GM18519 (cell line): ENCODE measurements at regions not wholly inside any gene's neighbourhood (a gene's known extent, or its start where the extent isn't known, plus 50 kb on each side); places are given as distances from the start of the nearest gene placed in this dataset.

Experiments used
- ATAC-seq: cut with Tn5 transposase; IDR thresholded peaks from one replicate; pipeline ENCODE4 v1.9.1; 2021; ENCODE audit warnings: mild to moderate bottlenecking, moderate library complexity; ENCODE audit not compliant: unreplicated experiment, low FRiP score

GRCh38 chr10:123563994-123564393 lies 102.2 kb upstream of the GPR26 start:
- no peak for ATAC-seq

DNA sequence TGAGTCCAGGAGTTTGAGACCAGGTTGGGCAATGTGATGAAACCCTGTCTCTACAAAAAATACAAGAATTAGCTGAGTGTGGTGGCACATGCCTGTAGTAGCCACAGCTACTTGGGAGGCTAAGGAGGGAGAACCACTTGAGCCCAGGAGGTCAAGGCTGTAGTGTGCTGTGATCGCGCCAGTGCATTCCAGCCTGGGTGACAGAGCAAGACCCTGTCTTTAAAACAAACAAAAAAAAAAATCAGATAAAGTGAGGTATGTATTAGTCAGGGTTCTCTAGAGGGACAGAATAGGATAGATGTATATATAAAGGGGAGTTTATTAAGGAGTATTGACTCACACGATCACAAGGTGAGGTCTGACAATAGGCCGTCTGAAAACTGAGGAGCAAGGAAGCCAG lies 101.5 kb upstream of the GPR26 start:
- no peak for ATAC-seq

DNA sequence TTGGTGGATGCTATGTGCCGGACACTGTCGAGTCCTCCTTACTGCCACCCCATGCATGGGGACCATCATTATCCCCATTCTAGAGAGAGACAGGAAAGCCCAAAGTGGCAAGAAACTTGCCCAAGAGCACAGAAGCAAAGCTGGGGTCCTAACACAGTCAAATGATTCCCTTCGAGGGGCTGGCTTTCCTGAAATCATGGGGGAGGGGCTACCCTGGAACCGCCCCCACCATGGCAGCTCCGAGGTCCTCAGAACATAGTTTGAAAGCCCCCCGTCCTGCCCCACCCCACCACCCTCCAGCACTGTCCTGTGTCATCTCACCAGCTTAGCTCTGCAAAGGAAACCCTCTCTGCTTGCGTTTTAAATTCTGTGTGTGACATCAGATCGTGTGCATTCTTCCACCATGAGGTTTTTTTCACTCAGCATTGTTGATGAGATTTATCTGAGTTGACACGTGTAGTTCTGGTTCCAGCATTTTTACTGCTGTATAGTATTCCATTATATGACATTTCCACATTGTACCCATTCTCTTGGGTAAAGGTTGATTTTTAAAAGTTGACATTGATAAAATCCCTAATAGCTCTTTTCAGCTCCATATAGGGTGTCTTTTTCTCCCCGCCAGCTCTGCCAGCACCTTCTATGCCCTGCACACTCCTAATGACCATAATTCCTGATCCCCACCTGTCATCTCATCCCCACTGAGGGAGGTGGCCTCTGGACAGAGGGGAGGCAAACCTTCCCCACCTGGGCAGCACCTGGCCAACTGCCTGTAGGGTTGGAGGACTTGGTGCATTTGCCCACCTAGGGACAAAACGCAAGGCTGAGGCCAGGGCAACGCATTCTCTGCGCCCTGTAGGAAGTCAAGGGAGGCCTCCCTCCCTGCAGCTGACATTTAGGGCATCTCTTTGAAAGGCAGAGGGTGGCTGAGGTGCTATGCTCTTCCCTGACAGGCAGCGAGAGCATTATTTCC lies 100.2 kb upstream of the GPR26 start:
- no peak for ATAC-seq

DNA sequence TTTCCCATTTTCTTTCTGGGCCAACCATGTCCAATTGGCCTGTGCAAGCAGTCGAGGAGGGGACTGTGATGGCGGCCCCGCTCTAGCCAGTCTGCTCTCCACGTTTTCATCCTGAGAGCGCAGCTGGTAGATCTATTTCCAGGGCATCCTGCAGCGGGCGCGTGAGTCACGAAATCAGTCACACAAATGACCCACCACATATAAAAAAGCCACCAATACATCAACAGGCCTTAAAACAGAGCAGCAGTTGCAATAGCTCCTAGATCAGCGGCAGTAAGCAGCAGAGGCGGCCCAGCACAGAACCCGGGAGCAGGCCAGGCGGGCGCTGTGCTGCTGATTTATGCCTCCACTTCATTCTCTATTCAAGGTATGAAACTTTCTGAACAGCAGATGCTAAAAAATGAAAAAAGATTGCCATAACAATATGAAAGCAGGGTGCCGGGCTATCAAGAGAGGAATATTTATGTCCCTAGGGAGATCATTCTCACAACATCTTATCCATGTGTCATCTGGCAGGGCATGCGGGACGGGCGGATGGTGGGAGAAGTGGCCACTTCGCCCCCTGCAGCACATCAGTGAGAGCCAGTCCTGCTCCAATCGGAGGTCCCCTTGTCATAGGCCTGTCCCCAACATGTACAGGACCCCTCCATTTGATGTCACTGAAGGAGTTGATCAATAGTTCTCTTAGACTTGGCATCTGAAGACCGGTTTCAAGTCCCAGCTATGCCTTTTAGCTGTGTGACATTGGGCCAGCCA lies 98.0 kb upstream of the GPR26 start:
- ATAC-seq: no peak

GRCh38 chr10:123568751-123569150 lies 97.4 kb upstream of the GPR26 start:
- no peak for ATAC-seq

DNA sequence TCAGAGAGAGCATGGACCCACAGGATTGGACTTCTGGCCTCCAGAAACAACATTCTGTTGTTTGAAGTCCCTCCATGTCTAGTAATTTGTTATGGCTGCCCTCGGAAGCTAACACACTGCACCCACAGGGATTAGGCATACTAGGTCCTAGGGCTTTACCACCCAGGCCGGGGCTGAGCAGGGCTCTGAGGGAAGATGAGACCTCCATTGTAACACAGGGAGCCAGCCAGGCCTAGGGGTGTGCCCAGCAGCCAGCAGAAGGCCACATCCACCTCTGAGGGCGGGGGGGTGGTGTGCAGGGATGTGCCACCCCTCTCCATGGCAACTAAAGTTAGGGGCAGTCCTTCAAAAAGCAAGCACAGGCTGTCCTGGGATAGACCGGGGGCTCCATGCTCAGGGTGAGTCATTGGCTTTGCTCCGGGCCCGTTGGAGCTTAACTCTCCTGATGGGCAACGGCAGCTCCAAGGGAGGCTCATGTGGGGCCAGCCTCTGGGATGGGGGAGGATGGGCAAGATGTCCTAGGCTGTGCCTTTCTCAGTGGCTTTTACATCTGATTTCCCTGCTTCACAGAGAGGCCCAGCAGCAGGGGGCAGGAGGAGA lies 96.6 kb upstream of the GPR26 start:
- ATAC-seq: no peak

- no peak for ATAC-seq
Observed at GRCh38 chr10:123570051-123570897, 95.9 kb upstream of the GPR26 start.

- ATAC-seq: no peak
Observed at GRCh38 chr10:123570898-123571515, 95.1 kb upstream of the GPR26 start.

DNA sequence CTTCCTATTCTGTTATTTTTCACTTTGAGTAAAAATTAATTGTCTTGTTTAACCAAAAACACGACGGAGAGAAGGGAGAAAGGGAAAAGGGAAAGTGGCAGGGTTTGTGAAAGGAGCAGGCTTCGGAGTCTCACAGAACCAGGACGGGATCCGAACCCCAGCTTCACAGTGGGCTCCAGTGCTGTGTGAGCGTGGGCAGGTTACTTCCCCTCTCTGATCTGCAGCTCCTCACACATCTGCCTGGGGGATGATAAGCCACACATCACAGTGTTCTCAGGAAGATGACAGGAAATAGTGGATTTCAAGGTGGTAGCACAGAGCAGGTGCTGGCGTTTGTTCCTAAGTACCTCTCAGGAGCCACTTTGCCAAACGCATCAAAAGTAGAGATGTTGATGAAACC lies 94.2 kb upstream of the GPR26 start:
- no peak for ATAC-seq

GRCh38 chr10:123573236-123574108 lies 92.7 kb upstream of the GPR26 start:
- no peak for ATAC-seq

DNA sequence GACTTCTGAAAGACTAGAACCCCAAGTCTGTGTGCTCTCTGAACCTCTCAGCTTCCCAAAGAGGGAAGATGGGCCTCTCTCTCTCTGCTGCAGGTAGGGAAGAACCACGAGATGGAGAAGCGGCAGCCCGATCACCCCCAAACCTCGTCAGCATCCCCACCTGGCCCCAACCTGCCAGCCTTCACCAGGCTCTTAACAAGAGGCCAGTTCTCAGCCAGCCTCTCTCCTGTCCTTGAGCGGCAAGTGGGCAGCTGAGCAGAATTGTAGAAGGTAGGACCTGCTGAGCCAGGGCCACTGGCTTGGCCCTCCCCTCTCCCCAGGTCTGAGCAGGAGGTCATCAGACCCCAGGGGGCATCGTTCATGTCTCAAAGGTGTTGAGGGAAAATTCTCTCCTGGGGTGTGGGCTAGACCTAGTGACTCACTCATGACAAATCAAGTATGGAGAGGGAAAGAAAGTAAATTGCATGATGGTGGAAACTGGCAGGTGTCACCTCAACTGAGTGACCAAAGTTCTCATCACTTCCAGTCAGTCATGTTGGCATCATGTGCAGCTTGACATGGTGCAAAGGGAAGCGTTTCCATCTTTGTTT lies 92.0 kb upstream of the GPR26 start:
- ATAC-seq: no peak

DNA sequence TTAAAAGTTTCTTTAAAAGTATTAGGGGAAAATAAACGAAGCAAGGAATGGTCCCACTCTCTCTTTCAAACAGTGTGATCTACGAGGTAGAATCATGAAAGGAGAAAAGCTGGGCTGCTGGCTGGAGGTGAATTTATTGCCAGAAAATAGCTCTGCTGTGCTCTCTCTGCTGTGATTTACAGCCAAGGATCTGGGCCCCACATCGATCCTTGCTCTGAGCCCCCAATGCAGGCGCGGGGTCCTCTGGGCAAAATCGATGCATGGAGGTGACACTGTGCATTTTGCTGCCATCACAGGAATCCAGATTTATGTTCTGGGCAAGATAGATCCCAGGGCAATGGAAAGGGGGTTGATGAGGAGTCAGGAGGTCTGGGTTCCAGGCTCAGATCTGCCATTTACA lies 91.0 kb upstream of the GPR26 start:
- no peak for ATAC-seq

GRCh38 chr10:123576706-123577105 lies 89.4 kb upstream of the GPR26 start:
- ATAC-seq: no peak

- ATAC-seq: no peak
Observed at GRCh38 chr10:123577921-123578461, 88.2 kb upstream of the GPR26 start.

DNA sequence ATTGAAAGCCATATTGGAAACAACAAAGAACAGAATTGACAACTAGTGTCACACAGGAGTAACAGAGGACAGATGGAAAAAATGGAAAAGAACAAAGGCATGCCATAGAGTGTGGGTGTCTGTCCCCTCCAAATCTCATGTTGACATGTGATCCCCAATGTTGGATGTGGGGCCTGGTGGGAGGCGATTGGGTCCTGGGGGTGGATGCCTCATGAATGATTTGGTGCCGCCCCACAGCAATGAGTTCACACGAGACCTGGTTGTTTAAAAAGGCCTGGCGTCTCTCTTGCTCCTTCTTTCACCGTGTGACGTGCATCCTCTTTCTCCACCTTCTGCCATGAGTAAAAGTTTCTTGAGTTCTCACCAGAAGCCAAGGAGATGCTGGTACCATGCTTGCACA lies 87.4 kb upstream of the GPR26 start:
- no peak for ATAC-seq

GRCh38 chr10:123579675-123580074 lies 86.5 kb upstream of the GPR26 start:
- no peak for ATAC-seq

GRCh38 chr10:123580426-123580825 lies 85.7 kb upstream of the GPR26 start:
- ATAC-seq: no peak

DNA sequence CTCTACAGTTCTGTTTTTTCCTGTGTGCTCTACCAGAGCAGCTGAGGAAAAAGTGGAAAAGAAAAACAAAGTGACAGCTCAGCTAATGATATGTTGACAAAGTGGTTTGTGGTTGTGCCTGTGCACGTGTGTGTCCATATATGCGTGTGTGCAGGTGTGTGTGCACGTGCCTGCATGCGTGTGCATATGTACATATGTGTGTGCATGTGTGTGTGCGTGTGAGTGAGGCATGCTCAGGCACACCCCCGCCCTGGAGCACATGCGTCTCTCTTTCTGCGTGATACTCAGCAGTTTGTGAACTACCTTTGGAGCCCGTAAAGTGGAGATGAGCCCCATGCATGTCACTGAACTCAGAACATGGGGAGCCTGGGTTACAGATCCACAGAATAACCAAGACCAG lies 84.5 kb upstream of the GPR26 start:
- ATAC-seq: no peak
